ENCODE measurements at regions not wholly inside any gene's neighbourhood (a gene's known extent, or its start where the extent isn't known, plus 50 kb on each side); places are given as distances from the start of the nearest gene placed in this dataset.

DNA sequence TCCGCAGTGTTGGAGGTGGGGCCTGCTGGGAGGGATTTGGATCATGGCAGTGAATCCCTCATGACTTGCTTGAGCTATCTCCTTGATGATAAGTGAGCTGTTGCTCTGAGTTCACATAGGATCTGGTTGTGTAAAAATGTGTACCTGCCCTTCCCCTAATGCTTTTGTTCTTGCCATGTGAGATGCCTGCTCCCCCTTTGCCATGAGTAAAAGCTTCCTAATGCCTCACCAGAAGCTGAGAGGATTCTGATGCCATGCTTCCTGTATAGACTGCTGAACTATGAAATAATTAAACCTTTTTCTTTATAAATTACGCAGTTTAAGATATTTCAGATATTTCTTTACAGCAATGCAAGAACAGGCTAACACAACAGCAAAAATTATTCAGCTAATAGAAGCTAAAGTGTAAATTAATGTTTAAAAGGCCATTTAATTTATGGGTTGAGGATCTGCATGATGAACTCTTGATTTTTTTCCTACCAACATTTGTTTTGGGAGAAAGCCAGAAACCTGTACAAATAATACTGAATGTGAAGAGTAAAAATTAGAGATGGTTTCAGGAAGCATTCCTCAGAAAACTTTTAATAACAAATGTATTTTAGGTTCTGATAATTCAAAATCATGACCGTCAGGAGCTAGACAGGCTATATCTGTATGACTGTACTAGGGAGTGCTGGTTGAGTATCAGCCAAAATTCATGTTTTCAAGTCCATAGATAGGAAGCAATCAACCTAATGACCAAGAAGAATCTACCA lies 177.5 kb upstream of the GRIA4 start:
- H3K4me3 ChIP-seq (ENCODE audit: low read length) = no peak overlapping the region
- WGBS (ENCODE audit: insufficient coverage, insufficient read length) = no CpG with 5 or more reads among the region's 3 CpGs
- no peaks in the 10 kb centered on the region for H3K4me1 ChIP-seq (ENCODE audit: control insufficient read depth, insufficient read depth, low read length)
- no peak overlapping the region for H3K27ac ChIP-seq (ENCODE audit: low read length)
- H3K36me3 ChIP-seq (ENCODE audit: control insufficient read depth, insufficient read depth, low read length) = no peaks in the 10 kb centered on the region
- no peak for DNase-seq (ENCODE audit: low read depth, low spot score)
- H3K27me3 ChIP-seq (ENCODE audit: control insufficient read depth, insufficient read depth, low read length) = no peaks in the 10 kb centered on the region
- H3K9me3 ChIP-seq (ENCODE audit: control insufficient read depth, insufficient read depth, low read length) = no peaks in the 10 kb centered on the region

DNA sequence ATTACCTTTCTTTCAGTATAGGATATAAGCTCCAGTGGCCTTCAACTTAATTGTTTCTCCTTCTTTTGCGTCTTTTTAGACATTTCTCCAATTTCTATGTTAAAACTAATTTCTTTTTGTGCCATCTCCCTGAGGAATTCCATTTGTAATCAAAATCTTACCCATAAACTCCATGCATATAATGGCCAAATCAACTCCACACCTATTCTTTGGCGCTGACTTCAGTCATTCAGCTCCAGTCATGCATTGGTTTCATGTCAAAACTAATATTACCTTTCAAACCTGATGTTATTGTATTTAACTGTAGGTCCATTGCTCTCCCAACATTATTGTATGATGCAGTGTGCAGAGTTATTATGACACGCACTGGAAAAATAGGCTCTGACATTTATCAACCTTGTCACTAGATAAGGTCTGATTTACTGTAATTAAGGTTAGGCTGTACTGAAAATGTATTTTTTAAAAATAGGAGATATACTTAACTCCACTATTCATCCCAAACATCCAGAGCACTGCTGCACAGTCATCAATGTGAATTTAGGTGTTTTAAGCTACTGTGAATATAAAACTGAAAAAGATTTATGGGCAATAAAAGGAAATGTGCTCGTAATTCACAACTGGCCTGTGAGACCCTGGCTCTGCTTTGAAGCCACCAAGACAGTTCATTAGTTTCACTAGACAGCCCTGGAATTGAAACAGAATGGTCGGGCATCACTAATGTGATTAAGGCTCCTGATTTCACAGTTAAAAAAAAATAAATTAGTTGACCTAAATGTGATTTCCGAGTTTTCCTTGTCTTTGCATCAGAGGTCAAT lies 180.6 kb upstream of the GRIA4 start:
- H3K27me3 ChIP-seq (ENCODE audit: control insufficient read depth, insufficient read depth, low read length) = no peaks in the 10 kb centered on the region
- no peaks in the 10 kb centered on the region for H3K36me3 ChIP-seq (ENCODE audit: control insufficient read depth, insufficient read depth, low read length)
- no peaks in the 10 kb centered on the region for H3K9me3 ChIP-seq (ENCODE audit: control insufficient read depth, insufficient read depth, low read length)
- no CpG with 5 or more reads among the region's 6 CpGs for WGBS (ENCODE audit: insufficient coverage, insufficient read length)
- H3K4me1 ChIP-seq (ENCODE audit: control insufficient read depth, insufficient read depth, low read length) = no peaks in the 10 kb centered on the region
- DNase-seq (ENCODE audit: low read depth, low spot score) = no peak
- no peak overlapping the region for H3K4me3 ChIP-seq (ENCODE audit: low read length)
- no peak overlapping the region for H3K27ac ChIP-seq (ENCODE audit: low read length)

DNA sequence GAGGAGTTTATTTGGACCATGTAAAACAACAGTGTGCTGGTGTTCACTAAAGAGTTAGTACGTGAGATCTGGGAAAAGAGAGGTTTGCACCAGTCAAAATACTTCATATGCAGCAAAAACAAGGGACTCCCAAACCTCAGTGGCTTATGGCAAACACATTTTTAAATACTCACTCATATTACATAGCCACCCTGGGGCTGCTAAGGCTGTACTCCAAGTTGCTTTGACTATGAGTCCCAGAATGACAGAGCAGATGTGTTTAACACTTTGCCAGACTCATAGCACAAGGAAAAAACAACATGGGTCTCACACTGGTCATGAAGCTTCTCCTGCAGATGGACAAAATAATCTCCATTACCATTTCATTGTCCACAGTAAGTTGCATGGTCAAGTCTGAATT lies 202.8 kb upstream of the GRIA4 start:
- DNase-seq (ENCODE audit: low read depth, low spot score) = no peak
- H3K27ac ChIP-seq (ENCODE audit: low read length) = no peak overlapping the region
- H3K36me3 ChIP-seq (ENCODE audit: control insufficient read depth, insufficient read depth, low read length) = no peaks in the 10 kb centered on the region
- H3K4me1 ChIP-seq (ENCODE audit: control insufficient read depth, insufficient read depth, low read length) = no peaks in the 10 kb centered on the region
- no CpG with 5 or more reads among the region's 1 CpG for WGBS (ENCODE audit: insufficient coverage, insufficient read length)
- no peaks in the 10 kb centered on the region for H3K27me3 ChIP-seq (ENCODE audit: control insufficient read depth, insufficient read depth, low read length)
- no peak overlapping the region for H3K4me3 ChIP-seq (ENCODE audit: low read length)
- no peaks in the 10 kb centered on the region for H3K9me3 ChIP-seq (ENCODE audit: control insufficient read depth, insufficient read depth, low read length)

DNA sequence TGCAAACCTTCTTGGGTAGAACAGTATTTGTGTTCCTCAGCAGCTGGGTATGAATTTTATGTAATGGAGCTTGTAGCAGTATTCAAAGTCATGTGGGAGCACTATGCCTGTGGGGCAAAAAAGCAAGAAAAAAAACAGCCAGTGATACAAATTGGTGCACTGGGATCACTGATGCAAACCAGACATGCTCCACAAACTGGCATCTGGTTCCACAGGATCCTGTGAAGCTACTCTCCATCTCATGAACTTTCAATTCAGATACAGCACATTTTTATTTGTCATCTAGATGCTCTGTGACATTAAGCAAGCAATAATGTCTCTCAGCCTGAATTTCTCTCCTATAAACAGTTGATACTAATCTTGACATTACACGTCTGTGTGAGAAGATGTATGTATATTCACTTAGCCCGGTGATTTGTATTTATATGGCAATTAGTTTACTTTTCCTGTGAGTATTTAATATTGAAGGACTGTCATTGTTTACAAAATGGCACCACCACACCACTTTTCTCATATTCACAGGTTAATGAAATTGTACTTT lies 208.5 kb upstream of the GRIA4 start:
- WGBS (ENCODE audit: insufficient coverage, insufficient read length) = no CpG with 5 or more reads among the region's 2 CpGs
- H3K9me3 ChIP-seq (ENCODE audit: control insufficient read depth, insufficient read depth, low read length) = no peaks in the 10 kb centered on the region
- H3K27me3 ChIP-seq (ENCODE audit: control insufficient read depth, insufficient read depth, low read length) = no peaks in the 10 kb centered on the region
- no peaks in the 10 kb centered on the region for H3K4me1 ChIP-seq (ENCODE audit: control insufficient read depth, insufficient read depth, low read length)
- no peak overlapping the region for H3K27ac ChIP-seq (ENCODE audit: low read length)
- no peaks in the 10 kb centered on the region for H3K36me3 ChIP-seq (ENCODE audit: control insufficient read depth, insufficient read depth, low read length)
- no peak for DNase-seq (ENCODE audit: low read depth, low spot score)
- H3K4me3 ChIP-seq (ENCODE audit: low read length) = no peak overlapping the region

GRCh38 chr11:105399511-105399910 lies 210.4 kb upstream of the GRIA4 start:
- no peaks in the 10 kb centered on the region for H3K4me1 ChIP-seq (ENCODE audit: control insufficient read depth, insufficient read depth, low read length)
- H3K27ac ChIP-seq (ENCODE audit: low read length) = no peak overlapping the region
- no CpG with 5 or more reads among the region's 6 CpGs for WGBS (ENCODE audit: insufficient coverage, insufficient read length)
- no peak overlapping the region for H3K4me3 ChIP-seq (ENCODE audit: low read length)
- H3K27me3 ChIP-seq (ENCODE audit: control insufficient read depth, insufficient read depth, low read length) = no peaks in the 10 kb centered on the region
- no peaks in the 10 kb centered on the region for H3K9me3 ChIP-seq (ENCODE audit: control insufficient read depth, insufficient read depth, low read length)
- no peak for DNase-seq (ENCODE audit: low read depth, low spot score)
- no peaks in the 10 kb centered on the region for H3K36me3 ChIP-seq (ENCODE audit: control insufficient read depth, insufficient read depth, low read length)

DNA sequence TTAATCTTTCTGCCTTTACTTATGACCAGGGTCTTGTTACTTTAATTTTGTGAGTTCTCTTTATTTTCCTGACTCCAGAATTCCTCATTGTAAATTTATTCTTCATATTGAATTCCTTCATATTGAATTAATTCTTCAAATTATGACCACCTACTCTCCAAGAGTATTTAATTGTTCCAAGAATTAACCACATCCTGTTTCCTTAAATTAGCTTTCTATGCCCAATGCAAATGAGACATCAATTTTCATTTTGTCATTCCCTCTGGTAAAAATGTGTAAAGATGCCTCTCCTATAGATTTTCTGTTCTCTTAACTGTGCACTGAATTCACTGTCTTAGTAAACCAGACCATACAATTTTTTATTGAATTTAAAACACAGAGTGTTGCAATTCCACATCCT lies 211.2 kb upstream of the GRIA4 start:
- Histone ChIP-seq H3K27me3 (ENCODE audit: control insufficient read depth, insufficient read depth, low read length) (no peaks in the 10 kb centered on the region), H3K4me1 (ENCODE audit: control insufficient read depth, insufficient read depth, low read length) (no peaks in the 10 kb centered on the region), H3K27ac (ENCODE audit: low read length) (no peak overlapping the region), H3K4me3 (ENCODE audit: low read length) (no peak overlapping the region), H3K9me3 (ENCODE audit: control insufficient read depth, insufficient read depth, low read length) (no peaks in the 10 kb centered on the region), H3K36me3 (ENCODE audit: control insufficient read depth, insufficient read depth, low read length) (no peaks in the 10 kb centered on the region)
- DNase-seq (ENCODE audit: low read depth, low spot score) = no peak

- DNase-seq (ENCODE audit: low read depth, low spot score) = no peak
- Histone ChIP-seq H3K4me1 (ENCODE audit: control insufficient read depth, insufficient read depth, low read length) (no peaks in the 10 kb centered on the region; the same call in 1 of the 2 replicates), H3K9me3 (ENCODE audit: control insufficient read depth, insufficient read depth, low read length) (no peaks in the 10 kb centered on the region), H3K27ac (ENCODE audit: low read length) (no peak overlapping the region), H3K36me3 (ENCODE audit: control insufficient read depth, insufficient read depth, low read length) (no peaks in the 10 kb centered on the region), H3K4me3 (ENCODE audit: low read length) (no peak overlapping the region), H3K27me3 (ENCODE audit: control insufficient read depth, insufficient read depth, low read length) (no peaks in the 10 kb centered on the region)
- no CpG with 5 or more reads among the region's 2 CpGs for WGBS (ENCODE audit: insufficient coverage, insufficient read length)
Measured at GRCh38 chr11:105393326-105393725, 216.5 kb upstream of the GRIA4 start.

GRCh38 chr11:105392556-105392955 lies 217.3 kb upstream of the GRIA4 start:
- Histone ChIP-seq H3K36me3 (ENCODE audit: control insufficient read depth, insufficient read depth, low read length) (no peaks in the 10 kb centered on the region), H3K4me1 (ENCODE audit: control insufficient read depth, insufficient read depth, low read length) (no peaks in the 10 kb centered on the region; the same call in 1 of the 2 replicates), H3K9me3 (ENCODE audit: control insufficient read depth, insufficient read depth, low read length) (no peaks in the 10 kb centered on the region), H3K27ac (ENCODE audit: low read length) (no peak overlapping the region), H3K4me3 (ENCODE audit: low read length) (no peak overlapping the region), H3K27me3 (ENCODE audit: control insufficient read depth, insufficient read depth, low read length) (no peaks in the 10 kb centered on the region)
- no peak for DNase-seq (ENCODE audit: low read depth, low spot score)
- WGBS (ENCODE audit: insufficient coverage, insufficient read length) = no CpG with 5 or more reads among the region's 1 CpG

- WGBS (ENCODE audit: insufficient coverage, insufficient read length) = no CpG with 5 or more reads among the region's 5 CpGs
- no peaks in the 10 kb centered on the region for H3K27me3 ChIP-seq (ENCODE audit: control insufficient read depth, insufficient read depth, low read length)
- no peaks in the 10 kb centered on the region for H3K36me3 ChIP-seq (ENCODE audit: control insufficient read depth, insufficient read depth, low read length)
- no peak overlapping the region for H3K4me3 ChIP-seq (ENCODE audit: low read length)
- DNase-seq (ENCODE audit: low read depth, low spot score) = peak; percentile 18
- no peak overlapping the region for H3K27ac ChIP-seq (ENCODE audit: low read length)
- no peaks in the 10 kb centered on the region for H3K9me3 ChIP-seq (ENCODE audit: control insufficient read depth, insufficient read depth, low read length)
- no peaks in the 10 kb centered on the region; the same call in 1 of the 2 replicates for H3K4me1 ChIP-seq (ENCODE audit: control insufficient read depth, insufficient read depth, low read length)
Measured at GRCh38 chr11:105389952-105390351, 219.9 kb upstream of the GRIA4 start.

DNA sequence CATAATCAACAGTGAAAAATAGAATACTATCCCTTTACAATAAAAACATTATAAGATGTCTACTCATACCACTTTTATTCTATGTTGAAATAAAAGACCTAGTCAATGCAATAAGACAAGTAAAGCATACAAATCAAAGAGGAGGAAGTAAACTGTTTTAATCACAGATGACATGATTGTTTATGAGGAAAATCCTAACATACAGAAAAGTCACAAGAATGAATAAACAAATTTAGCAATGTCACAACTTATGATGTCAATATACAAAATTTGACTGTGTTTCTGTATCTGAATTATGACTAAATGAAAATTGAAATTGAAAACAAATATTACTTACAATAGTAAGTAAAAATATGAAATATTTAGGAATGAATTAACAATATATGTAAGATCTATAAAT lies 221.9 kb upstream of the GRIA4 start:
- Histone ChIP-seq H3K9me3 (ENCODE audit: control insufficient read depth, insufficient read depth, low read length) (no peaks in the 10 kb centered on the region), H3K4me1 (ENCODE audit: control insufficient read depth, insufficient read depth, low read length) (no peaks in the 10 kb centered on the region; the same call in 1 of the 2 replicates), H3K4me3 (ENCODE audit: low read length) (no peak overlapping the region), H3K27ac (ENCODE audit: low read length) (no peak overlapping the region), H3K36me3 (ENCODE audit: control insufficient read depth, insufficient read depth, low read length) (no peaks in the 10 kb centered on the region), H3K27me3 (ENCODE audit: control insufficient read depth, insufficient read depth, low read length) (no peaks in the 10 kb centered on the region)
- no peak for DNase-seq (ENCODE audit: low read depth, low spot score)

All from iPS DF 6.9 (cell line).